Coronary artery (tissue), 2 donors: ENCODE measurements at regions not wholly inside any gene's neighbourhood (a gene's known extent, or its start where the extent isn't known, plus 50 kb on each side); places are given as distances from the start of the nearest gene placed in this dataset.

ENCODE experiments used
- DNase-seq: peaks from one replicate; pipeline ENCODE4 v3.0.0-alpha.2; 2017; ENCODE audit warnings: low spot score
- H3K27ac ChIP-seq, 2 donors: fragments of 200-600 bp; sonication (generic); one replicate each; pipeline ENCODE4 v1.5.1; 2016 to 2019
- H3K4me3 ChIP-seq: fragments of 200-600 bp; sonication (generic); 2 replicates; pipeline ENCODE4 v1.5.1; 2016; ENCODE audit warnings: mild to moderate bottlenecking, moderate library complexity
- TF ChIP-seq, protein P1 (sequence below): fragments of 200-600 bp; sonication (generic); IDR thresholded peaks from one replicate; pipeline ENCODE4 v1.5.1; 2019; ENCODE audit warnings: antibody characterized with exemption

DNA sequence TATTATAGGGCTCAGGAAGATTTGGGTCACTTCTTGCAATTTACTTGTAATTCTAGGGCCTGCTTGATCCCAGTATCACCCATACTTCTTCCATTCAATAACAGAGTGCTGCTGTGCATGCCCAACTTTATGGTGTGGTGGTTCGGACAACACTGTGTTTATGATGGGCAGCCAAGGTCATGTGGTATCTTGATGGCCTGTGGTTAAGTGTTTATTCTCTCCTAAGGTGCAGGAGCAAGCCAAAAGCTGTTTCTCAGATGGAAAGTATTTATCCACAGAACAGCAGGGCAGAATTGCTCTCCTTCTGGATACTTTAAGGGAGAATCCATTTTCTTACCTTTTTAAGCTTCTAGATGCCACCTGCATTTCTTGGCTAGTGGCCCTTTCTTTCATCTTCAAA, 433.8 kb downstream of the SH2D4B start:
- no peak for DNase-seq
- H3K4me3 ChIP-seq = no peak overlapping the region
- TF ChIP-seq, protein P1, sequence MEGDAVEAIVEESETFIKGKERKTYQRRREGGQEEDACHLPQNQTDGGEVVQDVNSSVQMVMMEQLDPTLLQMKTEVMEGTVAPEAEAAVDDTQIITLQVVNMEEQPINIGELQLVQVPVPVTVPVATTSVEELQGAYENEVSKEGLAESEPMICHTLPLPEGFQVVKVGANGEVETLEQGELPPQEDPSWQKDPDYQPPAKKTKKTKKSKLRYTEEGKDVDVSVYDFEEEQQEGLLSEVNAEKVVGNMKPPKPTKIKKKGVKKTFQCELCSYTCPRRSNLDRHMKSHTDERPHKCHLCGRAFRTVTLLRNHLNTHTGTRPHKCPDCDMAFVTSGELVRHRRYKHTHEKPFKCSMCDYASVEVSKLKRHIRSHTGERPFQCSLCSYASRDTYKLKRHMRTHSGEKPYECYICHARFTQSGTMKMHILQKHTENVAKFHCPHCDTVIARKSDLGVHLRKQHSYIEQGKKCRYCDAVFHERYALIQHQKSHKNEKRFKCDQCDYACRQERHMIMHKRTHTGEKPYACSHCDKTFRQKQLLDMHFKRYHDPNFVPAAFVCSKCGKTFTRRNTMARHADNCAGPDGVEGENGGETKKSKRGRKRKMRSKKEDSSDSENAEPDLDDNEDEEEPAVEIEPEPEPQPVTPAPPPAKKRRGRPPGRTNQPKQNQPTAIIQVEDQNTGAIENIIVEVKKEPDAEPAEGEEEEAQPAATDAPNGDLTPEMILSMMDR = no peak
- H3K27ac ChIP-seq = no peak overlapping the region

DNA sequence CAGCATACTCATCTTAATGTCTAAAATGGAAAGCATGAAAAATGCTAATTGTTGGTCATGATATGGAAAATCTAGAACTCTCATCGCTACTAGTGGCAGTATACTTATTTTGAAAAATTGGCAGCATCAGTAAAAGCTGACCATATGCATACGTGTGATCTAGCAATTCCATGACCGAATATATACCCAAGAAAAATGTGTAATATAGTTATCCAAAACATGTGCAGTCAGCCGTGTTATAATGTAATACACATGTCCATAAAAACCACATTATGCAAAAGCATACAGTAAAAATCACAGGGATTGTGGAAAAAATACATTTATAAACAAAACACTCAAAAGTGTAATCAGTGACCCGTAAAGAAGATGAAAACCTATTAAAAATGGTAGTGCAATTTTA, 439.0 kb downstream of the SH2D4B start:
- Histone ChIP-seq H3K27ac (no peak overlapping the region), H3K4me3 (no peak overlapping the region)
- DNase-seq = no peak
- TF ChIP-seq, protein P1 = no peak

DNA sequence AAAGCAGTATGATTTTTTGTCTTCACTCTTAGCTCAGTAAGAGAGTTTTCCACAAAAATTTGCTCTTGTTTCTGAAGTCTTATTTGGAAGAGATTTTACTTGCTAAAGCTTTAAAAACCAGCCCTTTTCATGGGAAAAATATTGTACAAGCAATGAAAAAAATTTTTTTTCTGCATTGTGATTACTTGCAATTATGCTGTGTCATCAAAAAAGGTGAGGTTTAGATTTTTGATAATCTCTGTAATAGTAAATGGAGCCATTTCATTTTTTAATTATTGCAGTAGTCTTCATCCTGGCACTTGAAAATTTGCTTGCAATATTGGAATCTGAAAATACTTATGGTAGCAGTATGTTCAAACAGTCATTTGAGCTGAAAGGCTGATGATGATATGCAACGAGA, 447.4 kb downstream of the SH2D4B start:
- DNase-seq = no peak
- TF ChIP-seq, protein P1 = no peak
- Histone ChIP-seq H3K4me3 (no peak overlapping the region), H3K27ac (no peak overlapping the region)

DNA sequence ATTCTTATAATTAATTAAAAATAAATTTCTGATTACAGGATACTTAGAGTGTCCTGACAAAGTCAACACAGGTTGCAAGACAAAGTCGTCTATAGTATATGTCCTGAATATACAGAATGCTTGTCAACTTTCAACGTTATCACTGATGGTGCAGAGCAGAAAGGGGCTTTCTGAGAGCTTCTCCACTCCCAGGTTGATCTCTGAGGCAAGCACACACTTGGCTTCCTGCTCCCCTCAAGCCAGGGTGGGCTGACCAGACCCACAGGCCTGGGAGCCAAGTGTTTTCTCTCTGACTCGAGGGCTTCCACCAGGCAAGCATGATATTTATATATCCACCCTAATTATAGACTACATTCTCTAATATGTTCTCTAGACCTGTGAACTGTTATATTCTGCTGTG, 448.9 kb downstream of the SH2D4B start:
- Histone ChIP-seq H3K27ac (no peak overlapping the region), H3K4me3 (no peak overlapping the region)
- no peak for DNase-seq
- TF ChIP-seq, protein P1 = no peak

DNA sequence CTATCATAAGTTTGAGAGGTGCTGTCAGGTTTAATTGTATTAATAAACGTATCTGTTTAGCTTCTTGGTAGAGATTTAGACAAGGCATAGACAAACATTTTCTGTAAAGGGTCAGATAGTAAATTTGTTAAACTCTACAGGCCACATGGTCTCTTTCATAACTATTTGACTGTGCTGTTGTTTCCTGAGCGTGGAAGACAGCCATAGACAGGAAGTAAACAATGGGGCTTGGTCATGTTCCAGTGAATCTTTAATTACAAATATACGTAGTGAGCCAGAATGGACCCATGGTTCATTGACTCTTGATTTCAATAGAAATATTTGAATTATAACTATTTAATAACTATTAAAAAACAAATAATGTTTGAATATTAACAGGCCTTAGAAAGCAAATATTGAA, 451.1 kb downstream of the SH2D4B start:
- no peak for DNase-seq
- Histone ChIP-seq H3K4me3 (no peak overlapping the region), H3K27ac (no peak overlapping the region)
- TF ChIP-seq, protein P1 = no peak

DNA sequence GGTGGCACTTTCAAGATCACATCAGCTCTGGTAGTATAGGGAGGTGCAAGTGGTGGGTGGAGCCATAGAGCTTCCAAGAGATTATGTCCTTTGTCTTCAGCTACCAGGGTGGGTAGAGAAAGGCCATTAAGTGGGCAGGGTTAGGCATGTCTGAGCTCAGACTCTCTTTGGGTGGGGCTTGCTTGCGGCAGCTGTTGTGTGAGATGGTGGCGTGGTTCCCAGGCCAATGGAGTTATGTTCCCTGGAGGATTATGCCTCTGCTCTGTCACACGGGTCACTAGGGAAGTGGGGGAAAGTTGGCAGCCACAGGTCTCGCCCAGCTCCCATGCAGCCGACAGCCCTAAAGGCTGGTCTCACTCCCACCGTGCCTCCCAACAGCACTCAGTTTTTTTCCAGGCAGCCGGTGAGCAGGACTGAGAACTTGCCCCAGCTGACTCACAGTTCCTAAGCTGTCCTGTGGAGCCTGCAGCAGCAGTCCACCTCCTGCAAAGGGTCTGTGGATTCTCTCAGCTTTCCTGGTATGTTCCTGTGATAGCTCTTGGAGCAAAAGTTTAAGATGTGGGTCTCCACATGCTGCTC, 459.0 kb downstream of the SH2D4B start:
- Histone ChIP-seq H3K27ac (no peak overlapping the region), H3K4me3 (no peak overlapping the region)
- no peak for DNase-seq
- TF ChIP-seq, protein P1 = no peak

DNA sequence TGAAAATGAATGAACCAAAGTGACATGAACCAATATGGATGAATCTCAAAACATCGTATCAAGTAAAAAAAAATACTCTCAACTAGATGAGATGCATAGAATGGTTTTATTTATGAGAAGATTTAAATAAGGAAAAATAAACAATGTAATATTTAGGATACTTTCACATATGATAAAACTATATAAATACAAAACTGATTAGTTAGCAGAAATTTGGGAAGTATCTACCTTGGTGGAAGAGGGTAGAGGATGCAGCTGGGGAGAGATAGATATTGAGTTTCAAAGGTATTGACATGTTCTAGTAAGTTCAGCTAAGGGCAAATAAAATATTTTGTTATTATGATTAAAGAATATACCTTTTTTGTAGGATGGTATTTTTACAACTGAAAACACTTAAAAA, 463.1 kb downstream of the SH2D4B start:
- no peak overlapping the region for H3K27ac ChIP-seq
- no peak for DNase-seq
- no peak overlapping the region for H3K4me3 ChIP-seq
- TF ChIP-seq, protein P1 = no peak
